ENCODE measurements at regions not wholly inside any gene's neighbourhood (a gene's known extent, or its start where the extent isn't known, plus 50 kb on each side); places are given as distances from the start of the nearest gene placed in this dataset.

- no peak for DNase-seq
Measured at GRCh38 chr1:17933971-17934370, 173.6 kb upstream of the IGSF21 start.

GRCh38 chr1:17935230-17935629 lies 172.4 kb upstream of the IGSF21 start:
- no peak for DNase-seq

- no peak for DNase-seq
Measured at GRCh38 chr1:17941431-17942189, 166.0 kb upstream of the IGSF21 start.

- no peak for DNase-seq
Measured at GRCh38 chr1:17943506-17943905, 164.1 kb upstream of the IGSF21 start.

GRCh38 chr1:17944646-17945045 lies 163.0 kb upstream of the IGSF21 start:
- DNase-seq = no peak

GRCh38 chr1:17946434-17946833 lies 161.2 kb upstream of the IGSF21 start:
- DNase-seq = no peak

- DNase-seq = no peak
Measured at GRCh38 chr1:17948594-17948993, 159.0 kb upstream of the IGSF21 start.

- DNase-seq = no peak
Measured at GRCh38 chr1:17949511-17949910, 158.1 kb upstream of the IGSF21 start.

- DNase-seq = no peak
Measured at GRCh38 chr1:17950728-17951127, 156.9 kb upstream of the IGSF21 start.

- DNase-seq = no peak
Measured at GRCh38 chr1:17952506-17952905, 155.1 kb upstream of the IGSF21 start.

- DNase-seq = no peak
Measured at GRCh38 chr1:17953921-17954320, 153.7 kb upstream of the IGSF21 start.

- DNase-seq = no peak
Measured at GRCh38 chr1:17955302-17956285, 152.0 kb upstream of the IGSF21 start.

GRCh38 chr1:17957588-17958267 lies 149.9 kb upstream of the IGSF21 start:
- no peak for DNase-seq

- DNase-seq = no peak
Measured at GRCh38 chr1:17958704-17959103, 148.9 kb upstream of the IGSF21 start.

- DNase-seq = no peak
Measured at GRCh38 chr1:17963513-17963912, 144.1 kb upstream of the IGSF21 start.

GRCh38 chr1:17965515-17966100 lies 142.0 kb upstream of the IGSF21 start:
- DNase-seq = no peak

GRCh38 chr1:17966341-17966740 lies 141.3 kb upstream of the IGSF21 start:
- DNase-seq = no peak

- DNase-seq = no peak
Measured at GRCh38 chr1:17967623-17968255, 139.9 kb upstream of the IGSF21 start.

GRCh38 chr1:17970757-17971156 lies 136.8 kb upstream of the IGSF21 start:
- no peak for DNase-seq

GRCh38 chr1:17973694-17974093 lies 133.9 kb upstream of the IGSF21 start:
- DNase-seq = no peak

GRCh38 chr1:17976854-17977253 lies 130.7 kb upstream of the IGSF21 start:
- no peak for DNase-seq

GRCh38 chr1:17978016-17978415 lies 129.6 kb upstream of the IGSF21 start:
- DNase-seq = no peak

- DNase-seq = no peak
Measured at GRCh38 chr1:17979815-17980214, 127.8 kb upstream of the IGSF21 start.

Measured in NCI-H2029 treated with DMSO at 0.1 percent for 48 hours (cell line).